GM21423 (cell line): ENCODE measurements at regions not wholly inside any gene's neighbourhood (a gene's known extent, or its start where the extent isn't known, plus 50 kb on each side); places are given as distances from the start of the nearest gene placed in this dataset.

Experiments used
- ATAC-seq: cut with Tn5 transposase; IDR thresholded peaks from one replicate; pipeline ENCODE4 v1.9.1; 2021; ENCODE audit warnings: mild to moderate bottlenecking, moderate library complexity; ENCODE audit not compliant: unreplicated experiment

DNA sequence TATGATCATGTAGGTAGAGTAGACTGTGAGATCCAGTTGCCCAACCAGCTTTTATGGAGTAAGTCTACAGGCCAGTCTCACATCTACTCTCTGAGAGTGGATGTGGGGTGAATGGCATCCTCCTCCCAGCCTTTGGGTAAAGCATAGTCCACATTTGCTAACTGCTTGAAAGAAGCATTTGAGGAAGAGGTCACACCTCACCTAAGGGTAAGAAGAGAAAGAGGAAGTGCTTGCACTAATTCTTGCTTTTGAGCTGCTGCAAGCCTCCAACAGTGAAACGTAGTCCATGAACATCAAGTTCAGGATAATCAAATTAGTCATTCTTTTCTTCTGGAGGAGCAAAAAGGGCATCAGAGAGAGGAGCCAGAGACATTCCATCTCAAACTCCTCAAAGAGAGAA, 93.9 kb upstream of the AGR3 start:
- ATAC-seq, result peak; percentile 84

DNA sequence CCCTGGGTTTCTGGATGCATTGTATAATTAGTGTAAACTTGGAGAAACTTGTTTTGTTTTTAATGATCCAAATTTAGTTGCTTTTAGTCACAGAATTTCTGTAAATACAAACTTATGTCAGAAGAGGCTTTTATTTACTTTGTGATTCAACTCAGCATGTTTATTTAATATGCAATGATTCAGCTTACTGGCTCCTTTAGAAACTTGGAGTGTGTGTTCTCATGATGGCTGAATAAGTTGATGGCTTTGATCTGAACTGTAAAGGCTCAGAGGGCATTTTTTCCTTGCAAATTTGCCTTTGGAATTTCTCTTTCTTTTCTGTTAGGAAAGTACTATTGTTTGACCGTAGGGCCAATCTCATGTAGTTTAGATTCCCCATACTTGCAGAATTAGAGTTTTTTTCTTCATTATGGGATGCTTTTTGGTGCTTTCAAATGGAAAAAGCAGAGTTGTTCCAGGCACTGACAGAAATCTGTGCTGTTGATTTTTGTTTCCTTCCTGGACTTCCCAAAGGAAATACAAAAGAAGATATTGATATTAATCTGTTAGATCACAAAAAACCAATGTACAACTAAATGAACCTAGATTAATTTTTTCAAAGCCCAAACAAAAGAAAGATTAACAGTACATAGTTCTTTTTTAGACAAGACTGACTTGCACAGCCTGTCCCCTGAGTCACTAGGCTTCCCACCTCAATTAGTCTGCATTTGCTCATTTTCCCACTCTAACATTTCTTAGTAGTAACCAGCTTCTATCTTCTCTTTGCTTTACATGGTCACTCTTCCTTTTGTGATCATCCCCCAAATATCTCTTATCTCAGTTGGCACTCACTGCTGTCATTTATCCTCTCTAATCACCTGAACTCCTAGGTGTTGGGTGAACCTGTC, 96.8 kb upstream of the AGR3 start:
- ATAC-seq, result no peak

DNA sequence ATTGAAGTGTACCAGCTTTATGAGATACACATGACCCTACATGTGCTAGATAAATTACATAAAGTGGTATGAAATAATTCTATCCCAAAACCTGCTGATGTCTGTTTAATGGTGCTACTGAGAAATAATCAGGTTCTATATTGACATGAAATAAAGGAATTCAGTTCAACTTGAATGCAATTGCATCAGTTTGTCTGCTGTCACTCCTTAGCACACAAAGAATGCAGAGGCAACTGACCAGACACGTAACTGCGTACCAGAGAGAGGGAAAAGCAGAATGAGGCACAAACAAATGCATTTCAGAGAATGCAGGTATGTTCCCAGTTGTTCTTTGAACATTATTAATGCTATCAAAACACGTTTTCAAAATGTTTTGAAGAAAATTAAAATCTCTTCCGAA, 98.8 kb upstream of the AGR3 start:
- no peak for ATAC-seq

GRCh38 chr7:16982640-16983350, 101.0 kb upstream of the AGR3 start:
- ATAC-seq, result no peak

- ATAC-seq, result no peak
These were observed 102.6 kb upstream of the AGR3 start for GRCh38 chr7:16984375-16984774.

DNA sequence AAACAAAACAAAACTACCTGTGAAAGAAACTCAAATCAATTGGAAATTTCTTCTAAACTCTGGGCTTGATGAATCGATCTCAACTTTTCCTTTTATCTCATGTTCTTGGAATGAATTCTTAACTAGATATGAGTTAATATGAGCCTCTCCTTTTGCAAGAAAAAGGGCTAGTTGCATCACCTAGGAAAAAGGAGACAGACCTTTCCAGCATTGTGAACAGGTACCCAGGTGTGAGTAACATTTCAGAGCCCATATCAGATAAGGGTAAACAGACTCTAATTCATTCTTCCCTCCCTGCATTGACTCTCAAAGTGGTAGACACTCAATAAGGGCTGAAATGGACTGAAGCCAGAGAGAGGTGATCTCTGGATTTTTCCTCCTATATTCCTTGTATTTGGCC, 103.8 kb upstream of the AGR3 start:
- no peak for ATAC-seq

DNA sequence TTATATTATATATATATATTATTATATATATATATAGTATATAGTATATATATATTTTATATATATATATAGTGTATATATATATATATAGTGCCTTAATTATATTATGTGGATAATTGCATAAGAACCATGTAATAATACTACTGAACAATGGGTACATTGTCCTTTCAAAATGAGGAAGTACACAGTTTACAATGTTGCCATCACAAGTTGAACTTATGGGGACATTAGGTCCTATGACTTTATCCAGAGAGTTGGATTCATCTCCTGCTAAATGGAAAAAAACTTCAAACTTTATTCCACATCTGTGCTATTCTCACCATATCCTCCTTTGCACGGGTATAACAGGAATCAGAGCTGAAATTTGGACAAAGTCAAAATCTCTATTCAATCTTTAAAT, 105.0 kb upstream of the AGR3 start:
- ATAC-seq, result no peak

GRCh38 chr7:16989811-16990413, 108.1 kb upstream of the AGR3 start:
- no peak for ATAC-seq

- no peak for ATAC-seq
These were observed 109.8 kb upstream of the AGR3 start for GRCh38 chr7:16991551-16991950.

- no peak for ATAC-seq
These were observed 111.8 kb upstream of the AGR3 start for GRCh38 chr7:16993543-16993942.

- no peak for ATAC-seq
These were observed 116.8 kb upstream of the AGR3 start for GRCh38 chr7:16998481-16999051.

- ATAC-seq, result no peak
These were observed 117.9 kb upstream of the AGR3 start for GRCh38 chr7:16999541-17000267.

DNA sequence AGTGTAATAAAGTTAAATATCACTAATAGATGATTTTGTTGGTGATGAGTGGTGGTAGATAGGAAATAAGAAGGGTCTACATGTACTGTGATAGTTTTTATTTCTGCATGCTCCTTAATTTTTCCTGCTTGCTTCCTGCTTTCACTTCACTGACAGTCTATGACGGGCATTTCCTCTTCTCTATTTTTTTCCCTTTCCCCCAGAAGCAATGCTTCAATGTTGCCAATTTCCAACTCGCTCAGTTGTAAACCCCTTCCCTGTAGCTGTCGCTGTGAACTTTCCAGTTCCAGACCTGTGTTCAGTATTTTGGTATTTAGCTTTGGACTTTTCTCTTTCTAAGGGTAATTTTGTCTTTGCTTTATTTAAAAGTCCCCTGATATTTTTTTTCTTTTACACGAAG, 123.5 kb upstream of the AGR3 start:
- ATAC-seq, result no peak

DNA sequence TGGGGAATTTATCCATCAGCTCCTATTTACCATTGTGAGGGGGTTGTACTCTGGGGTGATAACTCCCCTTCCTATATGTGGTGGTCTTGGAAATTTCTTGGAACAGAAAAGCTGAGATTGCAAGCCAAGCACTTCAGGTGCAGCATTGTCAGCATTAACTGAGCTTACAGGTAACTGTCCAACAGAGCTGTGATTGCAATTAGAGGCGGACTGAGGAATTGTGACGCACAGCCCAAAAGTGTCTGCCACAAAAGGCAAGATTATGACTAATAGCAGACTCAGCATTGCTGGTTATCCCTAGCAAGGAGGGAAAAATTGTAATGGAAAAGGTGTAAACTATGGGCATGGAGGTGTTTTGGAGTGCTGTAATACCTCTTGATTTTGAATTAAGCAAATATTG, 126.1 kb upstream of the AGR3 start:
- ATAC-seq, result no peak

DNA sequence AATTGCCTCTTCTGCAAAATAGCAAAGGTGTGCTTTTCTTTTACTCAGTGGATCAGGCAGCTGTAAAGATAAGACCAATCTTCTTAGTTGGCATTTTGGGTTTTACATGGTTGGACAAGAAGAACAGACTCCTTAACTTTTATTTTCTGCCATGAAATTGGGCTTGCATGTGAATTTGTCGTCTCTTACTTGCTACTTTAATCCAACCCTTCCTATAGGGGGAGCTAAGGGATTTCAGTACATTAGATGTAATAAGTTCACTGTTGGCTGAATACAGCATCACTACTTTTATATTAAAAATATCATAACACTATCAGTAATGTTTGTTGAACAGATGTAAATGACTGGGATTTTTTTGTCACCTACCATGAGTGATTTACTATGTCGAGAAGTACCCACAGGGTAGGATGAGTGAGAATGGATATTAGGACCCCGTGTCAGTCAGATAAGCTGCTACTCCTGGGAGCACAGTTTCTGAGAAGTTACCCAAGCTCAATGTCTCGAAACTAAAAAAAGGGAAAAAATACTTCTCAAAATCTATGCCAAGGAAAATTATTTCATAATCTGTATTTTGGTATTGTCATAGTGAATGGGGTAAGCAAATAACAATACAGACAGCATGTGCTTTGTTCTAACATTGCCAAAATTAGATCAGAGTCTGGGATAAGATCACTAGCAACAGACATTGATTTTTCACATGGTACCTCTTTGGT, 127.4 kb upstream of the AGR3 start:
- ATAC-seq, result no peak

DNA sequence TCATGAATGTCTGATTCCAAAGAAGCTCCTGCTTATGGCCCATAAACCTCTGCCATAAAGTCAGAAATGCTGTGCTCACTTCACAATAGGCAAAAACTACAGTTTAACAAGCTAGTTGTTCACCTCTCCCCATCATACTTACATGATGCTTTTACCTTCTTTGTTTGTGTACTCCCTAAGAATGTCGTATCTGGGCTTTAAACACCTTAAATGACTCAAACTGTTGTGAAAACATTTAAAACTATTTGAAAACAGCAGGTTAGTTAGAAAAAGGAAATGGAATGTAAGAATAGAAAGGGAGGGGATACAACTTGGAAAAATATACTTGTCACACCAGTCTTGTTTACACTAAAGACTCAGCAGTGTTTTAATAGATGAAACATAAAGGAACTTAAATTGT, 128.2 kb upstream of the AGR3 start:
- no peak for ATAC-seq

- no peak for ATAC-seq
These were observed 129.0 kb upstream of the AGR3 start for GRCh38 chr7:17010637-17011300.

DNA sequence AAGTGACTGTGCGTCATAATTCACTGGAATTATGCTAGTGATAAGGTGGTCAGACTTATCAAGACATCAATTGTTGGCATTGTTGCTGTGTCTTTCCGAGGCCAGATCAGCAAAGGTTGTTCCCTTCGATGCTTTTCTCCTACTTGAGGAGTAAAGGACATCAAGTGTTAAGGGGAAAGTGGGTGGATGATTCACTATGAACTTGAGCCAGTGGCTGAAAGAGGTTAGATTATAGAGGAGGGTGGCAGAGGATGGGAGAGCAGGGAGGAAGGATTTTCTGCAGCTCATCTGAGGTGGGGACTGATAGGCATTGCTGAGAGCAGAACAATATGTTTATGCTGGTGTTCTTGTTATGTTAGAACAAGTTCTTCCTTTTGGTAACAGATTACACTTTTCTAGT, 131.4 kb upstream of the AGR3 start:
- ATAC-seq, result no peak

DNA sequence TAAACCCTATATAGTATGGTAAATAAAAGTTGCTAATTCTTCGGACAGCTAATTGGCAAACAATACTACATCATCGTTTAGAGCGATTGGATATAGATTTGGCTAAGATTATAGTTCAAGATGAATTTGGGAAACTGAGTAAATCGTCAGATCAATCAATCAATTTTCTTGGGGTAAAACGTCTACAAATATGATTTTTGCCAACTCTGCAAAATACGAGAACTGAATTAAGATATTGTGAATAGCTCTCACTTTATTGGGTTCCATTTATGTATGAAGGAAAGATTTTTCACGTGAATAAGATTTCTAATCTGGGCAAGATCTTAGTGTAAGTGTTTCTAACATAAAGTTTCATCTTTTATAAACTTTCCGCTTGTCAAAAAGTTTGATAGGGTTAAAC, 132.9 kb upstream of the AGR3 start:
- ATAC-seq, result no peak

GRCh38 chr7:17015598-17016031, 133.8 kb upstream of the AGR3 start:
- ATAC-seq, result no peak
